ENCODE measurements at regions not wholly inside any gene's neighbourhood (a gene's known extent, or its start where the extent isn't known, plus 50 kb on each side); places are given as distances from the start of the nearest gene placed in this dataset.

GRCh38 chr4:15161439-15161838 is 159.2 kb downstream of the CPEB2 start:
- no peak for DNase-seq (ENCODE audit: low read depth)
- TF ChIP-seq CTCF (IDR thresholded peaks at IDR 0.05; ENCODE audit: insufficient read depth, low read depth, low read length, missing control alignments) = no peak
- H3K4me3 ChIP-seq (ENCODE audit: low read length) = no peak overlapping the region

- H3K4me3 ChIP-seq (ENCODE audit: low read length) = no peak overlapping the region
- TF ChIP-seq CTCF (IDR thresholded peaks at IDR 0.05; ENCODE audit: insufficient read depth, low read depth, low read length, missing control alignments) = no peak
- DNase-seq (ENCODE audit: low read depth) = no peak
Observed at GRCh38 chr4:15162046-15162445, 159.8 kb downstream of the CPEB2 start.

GRCh38 chr4:15162465-15163283 is 160.4 kb downstream of the CPEB2 start:
- peak; percentile 50 for TF ChIP-seq CTCF (IDR thresholded peaks at IDR 0.05; ENCODE audit: insufficient read depth, low read depth, low read length, missing control alignments)
- no peak overlapping the region for H3K4me3 ChIP-seq (ENCODE audit: low read length)
- DNase-seq (ENCODE audit: low read depth) = peak; percentile 49

- H3K4me3 ChIP-seq (ENCODE audit: low read length) = no peak overlapping the region
- no peak for TF ChIP-seq CTCF (IDR thresholded peaks at IDR 0.05; ENCODE audit: insufficient read depth, low read depth, low read length, missing control alignments)
Observed at GRCh38 chr4:15163284-15163645, 161.0 kb downstream of the CPEB2 start.

GRCh38 chr4:15164571-15164970 is 162.3 kb downstream of the CPEB2 start:
- TF ChIP-seq CTCF (IDR thresholded peaks at IDR 0.05; ENCODE audit: insufficient read depth, low read depth, low read length, missing control alignments) = no peak
- H3K4me3 ChIP-seq (ENCODE audit: low read length) = no peak overlapping the region
- peak; percentile 57 for DNase-seq (ENCODE audit: low read depth)

More at GRCh38 chr4:15163284-15163645, 161.0 kb downstream of the CPEB2 start:
- no peak for DNase-seq (ENCODE audit: low read depth)

GRCh38 chr4:15167743-15168142 is 165.5 kb downstream of the CPEB2 start:
- no peak overlapping the region for H3K4me3 ChIP-seq (ENCODE audit: low read length)
- DNase-seq (ENCODE audit: low read depth) = no peak
- TF ChIP-seq CTCF (IDR thresholded peaks at IDR 0.05; ENCODE audit: insufficient read depth, low read depth, low read length, missing control alignments) = no peak

GRCh38 chr4:15168759-15169158 is 166.5 kb downstream of the CPEB2 start:
- no peak for DNase-seq (ENCODE audit: low read depth)
- TF ChIP-seq CTCF (IDR thresholded peaks at IDR 0.05; ENCODE audit: insufficient read depth, low read depth, low read length, missing control alignments) = no peak
- no peak overlapping the region for H3K4me3 ChIP-seq (ENCODE audit: low read length)

All from epithelial cell of esophagus (primary cell).